ENCODE measurements at regions not wholly inside any gene's neighbourhood (a gene's known extent, or its start where the extent isn't known, plus 50 kb on each side); places are given as distances from the start of the nearest gene placed in this dataset.

DNA sequence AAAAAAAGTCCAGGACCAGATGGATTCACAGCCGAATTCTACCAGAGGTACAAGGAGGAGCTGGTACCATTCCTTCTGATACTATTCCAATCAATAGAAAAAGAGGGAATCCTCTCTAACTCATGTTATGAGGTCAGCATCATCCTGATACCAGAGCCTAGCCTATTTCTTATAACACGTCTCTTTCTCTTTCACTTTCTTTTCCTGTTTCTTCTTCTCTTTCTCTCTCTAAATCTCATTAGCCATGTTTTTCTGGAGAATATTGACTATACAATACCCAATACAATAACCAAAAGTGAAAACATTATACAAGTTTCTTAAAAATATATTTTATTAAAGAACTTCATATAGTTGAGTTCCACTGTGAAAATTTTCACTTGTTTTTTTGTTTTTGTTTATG lies 1154.9 kb upstream of the PCDH7 start:
- no peak for TF ChIP-seq TAF1 (IDR thresholded peaks at IDR 0.05; ENCODE audit: borderline replicate concordance, low read depth, low read length)
- TF ChIP-seq POLR2A (IDR thresholded peaks at IDR 0.05; ENCODE audit: low read depth, low read length), result no peak
- TF ChIP-seq POLR2AphosphoS5 (IDR thresholded peaks at IDR 0.05; ENCODE audit: low read depth, low read length), result no peak
